CD4-positive, alpha-beta T cell treated with Interferon gamma for 1 hour (primary cell): ENCODE measurements at regions not wholly inside any gene's neighbourhood (a gene's known extent, or its start where the extent isn't known, plus 50 kb on each side); places are given as distances from the start of the nearest gene placed in this dataset.

Experiments
- DNase-seq: peaks from one replicate; pipeline ENCODE4 v3.0.0-alpha.2; 2020

GRCh38 chr3:18771931-18772330 is 346.8 kb upstream of the SATB1 start:
- DNase-seq = no peak

- no peak for DNase-seq
Observed at GRCh38 chr3:18770800-18771199, 345.7 kb upstream of the SATB1 start.

GRCh38 chr3:18767756-18768303 is 342.7 kb upstream of the SATB1 start:
- DNase-seq = no peak

GRCh38 chr3:18766974-18767373 is 341.8 kb upstream of the SATB1 start:
- DNase-seq = no peak

- no peak for DNase-seq
Observed at GRCh38 chr3:18765662-18766061, 340.5 kb upstream of the SATB1 start.

- DNase-seq = no peak
Observed at GRCh38 chr3:18765161-18765560, 340.0 kb upstream of the SATB1 start.

- DNase-seq = no peak
Observed at GRCh38 chr3:18761530-18761929, 336.4 kb upstream of the SATB1 start.

GRCh38 chr3:18758047-18758704 is 333.0 kb upstream of the SATB1 start:
- DNase-seq = peak; percentile 8

- DNase-seq = no peak
Observed at GRCh38 chr3:18757476-18757875, 332.3 kb upstream of the SATB1 start.

GRCh38 chr3:18752273-18752934 is 327.3 kb upstream of the SATB1 start:
- no peak for DNase-seq

- no peak for DNase-seq
Observed at GRCh38 chr3:18751514-18751913, 326.4 kb upstream of the SATB1 start.

GRCh38 chr3:18747383-18747782 is 322.2 kb upstream of the SATB1 start:
- DNase-seq = peak; percentile 33

GRCh38 chr3:18745472-18745871 is 320.3 kb upstream of the SATB1 start:
- peak; percentile 31 for DNase-seq

- DNase-seq = no peak
Observed at GRCh38 chr3:18744472-18744871, 319.3 kb upstream of the SATB1 start.

- DNase-seq = no peak
Observed at GRCh38 chr3:18743761-18744160, 318.6 kb upstream of the SATB1 start.

GRCh38 chr3:18740631-18741583 is 315.8 kb upstream of the SATB1 start:
- peak; percentile 78 for DNase-seq

GRCh38 chr3:18739099-18739433 is 313.9 kb upstream of the SATB1 start:
- no peak for DNase-seq

GRCh38 chr3:18738393-18739098 is 313.4 kb upstream of the SATB1 start:
- no peak for DNase-seq

- DNase-seq = no peak
Observed at GRCh38 chr3:18735005-18735404, 309.9 kb upstream of the SATB1 start.

GRCh38 chr3:18734309-18734708 is 309.2 kb upstream of the SATB1 start:
- DNase-seq = no peak

- DNase-seq = no peak
Observed at GRCh38 chr3:18732474-18732873, 307.3 kb upstream of the SATB1 start.

GRCh38 chr3:18730491-18730890 is 305.4 kb upstream of the SATB1 start:
- DNase-seq = no peak

GRCh38 chr3:18729671-18730070 is 304.5 kb upstream of the SATB1 start:
- no peak for DNase-seq
